ENCODE measurements at regions not wholly inside any gene's neighbourhood (a gene's known extent, or its start where the extent isn't known, plus 50 kb on each side); places are given as distances from the start of the nearest gene placed in this dataset.

DNA sequence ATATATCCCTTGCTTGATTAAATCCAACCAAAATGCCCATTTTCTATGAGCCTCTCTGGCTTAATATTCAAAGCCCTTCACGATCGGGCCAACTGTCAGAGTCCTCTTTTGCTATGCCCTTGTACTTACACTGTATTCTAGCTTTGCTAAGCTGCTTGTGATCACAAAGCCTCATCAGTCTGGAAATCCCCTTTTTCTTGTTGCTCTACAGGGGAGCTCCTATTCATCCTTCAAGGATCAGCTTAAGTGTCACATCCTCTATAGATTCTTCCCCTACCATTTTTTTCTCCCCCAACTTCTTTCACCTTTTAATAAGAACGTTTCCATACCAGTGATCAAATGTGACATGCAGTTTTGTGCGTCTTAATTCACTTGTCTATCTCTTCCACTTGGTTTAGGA, 450.4 kb upstream of the CHD1 start:
- TF ChIP-seq, protein P1, sequence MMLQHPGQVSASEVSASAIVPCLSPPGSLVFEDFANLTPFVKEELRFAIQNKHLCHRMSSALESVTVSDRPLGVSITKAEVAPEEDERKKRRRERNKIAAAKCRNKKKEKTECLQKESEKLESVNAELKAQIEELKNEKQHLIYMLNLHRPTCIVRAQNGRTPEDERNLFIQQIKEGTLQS (IDR thresholded peaks at IDR 0.05) = no peak
- TF ChIP-seq EZH2phosphoT487 (IDR thresholded peaks at IDR 0.05; ENCODE audit: borderline replicate concordance) = no peak
- no peak for TF ChIP-seq POLR2AphosphoS5 (IDR thresholded peaks at IDR 0.05; ENCODE audit: low read depth, low read length)
- no peak for TF ChIP-seq SRF (IDR thresholded peaks at IDR 0.05; ENCODE audit: low read depth)
- no peak for TF ChIP-seq CBX3 (IDR thresholded peaks at IDR 0.05; ENCODE audit: low read depth)
- TF ChIP-seq ZNF274 (IDR thresholded peaks at IDR 0.05; ENCODE audit: low read depth, low read length) = no peak
- TF ChIP-seq, protein P2, sequence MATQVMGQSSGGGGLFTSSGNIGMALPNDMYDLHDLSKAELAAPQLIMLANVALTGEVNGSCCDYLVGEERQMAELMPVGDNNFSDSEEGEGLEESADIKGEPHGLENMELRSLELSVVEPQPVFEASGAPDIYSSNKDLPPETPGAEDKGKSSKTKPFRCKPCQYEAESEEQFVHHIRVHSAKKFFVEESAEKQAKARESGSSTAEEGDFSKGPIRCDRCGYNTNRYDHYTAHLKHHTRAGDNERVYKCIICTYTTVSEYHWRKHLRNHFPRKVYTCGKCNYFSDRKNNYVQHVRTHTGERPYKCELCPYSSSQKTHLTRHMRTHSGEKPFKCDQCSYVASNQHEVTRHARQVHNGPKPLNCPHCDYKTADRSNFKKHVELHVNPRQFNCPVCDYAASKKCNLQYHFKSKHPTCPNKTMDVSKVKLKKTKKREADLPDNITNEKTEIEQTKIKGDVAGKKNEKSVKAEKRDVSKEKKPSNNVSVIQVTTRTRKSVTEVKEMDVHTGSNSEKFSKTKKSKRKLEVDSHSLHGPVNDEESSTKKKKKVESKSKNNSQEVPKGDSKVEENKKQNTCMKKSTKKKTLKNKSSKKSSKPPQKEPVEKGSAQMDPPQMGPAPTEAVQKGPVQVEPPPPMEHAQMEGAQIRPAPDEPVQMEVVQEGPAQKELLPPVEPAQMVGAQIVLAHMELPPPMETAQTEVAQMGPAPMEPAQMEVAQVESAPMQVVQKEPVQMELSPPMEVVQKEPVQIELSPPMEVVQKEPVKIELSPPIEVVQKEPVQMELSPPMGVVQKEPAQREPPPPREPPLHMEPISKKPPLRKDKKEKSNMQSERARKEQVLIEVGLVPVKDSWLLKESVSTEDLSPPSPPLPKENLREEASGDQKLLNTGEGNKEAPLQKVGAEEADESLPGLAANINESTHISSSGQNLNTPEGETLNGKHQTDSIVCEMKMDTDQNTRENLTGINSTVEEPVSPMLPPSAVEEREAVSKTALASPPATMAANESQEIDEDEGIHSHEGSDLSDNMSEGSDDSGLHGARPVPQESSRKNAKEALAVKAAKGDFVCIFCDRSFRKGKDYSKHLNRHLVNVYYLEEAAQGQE (IDR thresholded peaks at IDR 0.05; ENCODE audit: low read depth) = no peak
- no peak for TF ChIP-seq ELF1 (IDR thresholded peaks at IDR 0.05; ENCODE audit: borderline replicate concordance, low read depth)
- no peak for TF ChIP-seq SIN3A (IDR thresholded peaks at IDR 0.05; ENCODE audit: low read depth)
- no peak for TF ChIP-seq YY1 (IDR thresholded peaks at IDR 0.05; ENCODE audit: extremely low read depth, insufficient replicate concordance, low read depth, low read length)
- no peak for TF ChIP-seq ZFX (IDR thresholded peaks at IDR 0.05)
- no peak for TF ChIP-seq CEBPB (IDR thresholded peaks at IDR 0.05; ENCODE audit: low read depth)
- TF ChIP-seq, protein P3, sequence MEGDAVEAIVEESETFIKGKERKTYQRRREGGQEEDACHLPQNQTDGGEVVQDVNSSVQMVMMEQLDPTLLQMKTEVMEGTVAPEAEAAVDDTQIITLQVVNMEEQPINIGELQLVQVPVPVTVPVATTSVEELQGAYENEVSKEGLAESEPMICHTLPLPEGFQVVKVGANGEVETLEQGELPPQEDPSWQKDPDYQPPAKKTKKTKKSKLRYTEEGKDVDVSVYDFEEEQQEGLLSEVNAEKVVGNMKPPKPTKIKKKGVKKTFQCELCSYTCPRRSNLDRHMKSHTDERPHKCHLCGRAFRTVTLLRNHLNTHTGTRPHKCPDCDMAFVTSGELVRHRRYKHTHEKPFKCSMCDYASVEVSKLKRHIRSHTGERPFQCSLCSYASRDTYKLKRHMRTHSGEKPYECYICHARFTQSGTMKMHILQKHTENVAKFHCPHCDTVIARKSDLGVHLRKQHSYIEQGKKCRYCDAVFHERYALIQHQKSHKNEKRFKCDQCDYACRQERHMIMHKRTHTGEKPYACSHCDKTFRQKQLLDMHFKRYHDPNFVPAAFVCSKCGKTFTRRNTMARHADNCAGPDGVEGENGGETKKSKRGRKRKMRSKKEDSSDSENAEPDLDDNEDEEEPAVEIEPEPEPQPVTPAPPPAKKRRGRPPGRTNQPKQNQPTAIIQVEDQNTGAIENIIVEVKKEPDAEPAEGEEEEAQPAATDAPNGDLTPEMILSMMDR (IDR thresholded peaks at IDR 0.05 in 2 of 3, conservative IDR thresholded peaks at IDR 0.05 in 1 of 3; ENCODE audit: borderline replicate concordance in 1 of 3, insufficient read depth in 1 of 3, low read depth in 2 of 3, low read length in 2 of 3) = no peak
- TF ChIP-seq, protein P4, sequence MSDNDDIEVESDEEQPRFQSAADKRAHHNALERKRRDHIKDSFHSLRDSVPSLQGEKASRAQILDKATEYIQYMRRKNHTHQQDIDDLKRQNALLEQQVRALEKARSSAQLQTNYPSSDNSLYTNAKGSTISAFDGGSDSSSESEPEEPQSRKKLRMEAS (IDR thresholded peaks at IDR 0.05) = no peak

More for the DNA sequence above, 450.4 kb upstream of the CHD1 start:
- H3K4me1 ChIP-seq (ENCODE audit: control insufficient read depth in 1 of 2, insufficient read depth in 2 of 2, low read length in 2 of 2) = no peaks in the 10 kb centered on the region
- no peaks in the 10 kb centered on the region for H3K79me2 ChIP-seq (ENCODE audit: insufficient read depth, low read length)
- no peak overlapping the region for H2AFZ ChIP-seq (ENCODE audit: low read depth, low read length, poor library complexity, severe bottlenecking)
- no peak for ATAC-seq
- no peaks in the 10 kb centered on the region for H4K20me1 ChIP-seq (ENCODE audit: insufficient read depth)
- H3K9me3 ChIP-seq (ENCODE audit: control insufficient read depth in 1 of 2, insufficient read depth in 1 of 2, low read depth in 1 of 2, low read length in 2 of 2) = no peaks in the 10 kb centered on the region
- ChIA-PET POLR2A (no interaction called here), RAD21 (ENCODE audit: low non-redundant PET in 1 of 2, low total read pairs in 2 of 2, uncharacterized antibody in 2 of 2, unreplicated experiment in 2 of 2) (no interaction called here), CTCF (no interaction called here)
- no peaks in the 10 kb centered on the region for H3K9me2 ChIP-seq (ENCODE audit: insufficient read depth)
- no peak overlapping the region for H3K9ac ChIP-seq (ENCODE audit: low read length)
- no peak overlapping the region for H3K27ac ChIP-seq (ENCODE audit: low read depth, low read length)
- intact Hi-C loops (cut with micrococcal nuclease) = no loop called here
- BruUV-seq (replicated peaks) = no TSS peak
- H3K4me3 ChIP-seq (replicated peaks in 1 of 2; ENCODE audit: low read depth in 1 of 2, low read length in 2 of 2) = no peak overlapping the region
- no peaks in the 10 kb centered on the region for H3K27me3 ChIP-seq (ENCODE audit: insufficient read depth, low read length)
- DNase-seq (ENCODE audit: low read depth, low spot score) = no peak
- no peaks in the 10 kb centered on the region for H3K36me3 ChIP-seq (ENCODE audit: control insufficient read depth in 1 of 2, insufficient read depth in 2 of 2, low read length in 2 of 2)
- no peak overlapping the region for H3K4me2 ChIP-seq (ENCODE audit: low read length)
